RWPE2 (cell line): ENCODE measurements at regions not wholly inside any gene's neighbourhood (a gene's known extent, or its start where the extent isn't known, plus 50 kb on each side); places are given as distances from the start of the nearest gene placed in this dataset.
A peak's percentile ranks its signal among the peaks of the same experiment; 100 is the strongest.
"Not testable (repeated sequence)": the region's sequence is repeated elsewhere in the genome, so short reads cannot be mapped to it uniquely, and the experiment has no call there.

Source experiments
- ATAC-seq: fragments of 200-7000 bp; cut with Tn5 transposase; 3 replicates; pipeline ENCODE4 v1.9.1; 2021; ENCODE audit warnings: low read depth
- DNase-seq: peaks from one replicate; pipeline ENCODE4 v3.0.0-alpha.2; 2020; ENCODE audit warnings: low spot score
- H3K27ac ChIP-seq: fragments of 450-650 bp; 2 replicates; pipeline ENCODE4 v1.5.1; 2017; ENCODE audit warnings: mild to moderate bottlenecking; ENCODE audit not compliant: poor library complexity, severe bottlenecking
- H3K27me3 ChIP-seq: fragments of 250-450 bp; sonication (Bioruptor Pico); 2 replicates; pipeline ENCODE4 v1.5.1; 2021; ENCODE audit warnings: mild to moderate bottlenecking, moderate library complexity; ENCODE audit not compliant: insufficient read depth, poor library complexity, severe bottlenecking
- H3K36me3 ChIP-seq: fragments of 250-450 bp; sonication (Bioruptor Pico); 2 replicates; pipeline ENCODE4 v1.5.1; 2020; ENCODE audit warnings: low read depth, mild to moderate bottlenecking, moderate library complexity
- H3K4me1 ChIP-seq: fragments of 250-450 bp; sonication (Bioruptor Pico); 2 replicates; pipeline ENCODE4 v1.5.1; 2021; ENCODE audit warnings: mild to moderate bottlenecking, moderate library complexity; ENCODE audit not compliant: insufficient read depth, poor library complexity, severe bottlenecking
- H3K4me3 ChIP-seq: fragments of 250-450 bp; sonication (Bioruptor Pico); 2 replicates; pipeline ENCODE4 v1.5.1; 2021; ENCODE audit warnings: mild to moderate bottlenecking, moderate library complexity; ENCODE audit not compliant: severe bottlenecking
- H3K9me3 ChIP-seq: fragments of 250-450 bp; sonication (Bioruptor Pico); 2 replicates; pipeline ENCODE4 v1.5.1; 2021; ENCODE audit warnings: mild to moderate bottlenecking, moderate library complexity; ENCODE audit not compliant: severe bottlenecking

- H3K36me3 ChIP-seq, H3K9me3 ChIP-seq, ATAC-seq, H3K27ac ChIP-seq, H3K4me3 ChIP-seq, H3K4me1 ChIP-seq, DNase-seq, H3K27me3 ChIP-seq: not testable (repeated sequence)
Measured at GRCh38 chr21:10100873-10101272, 420.5 kb upstream of the TPTE start.

GRCh38 chr21:10119342-10119741 is 402.0 kb upstream of the TPTE start:
- H3K4me1 ChIP-seq, H3K27ac ChIP-seq, H3K9me3 ChIP-seq, H3K36me3 ChIP-seq, ATAC-seq, H3K4me3 ChIP-seq, H3K27me3 ChIP-seq, DNase-seq: not testable (repeated sequence)

- H3K4me3 ChIP-seq, H3K27ac ChIP-seq, H3K4me1 ChIP-seq, ATAC-seq, H3K27me3 ChIP-seq, H3K36me3 ChIP-seq, DNase-seq, H3K9me3 ChIP-seq: not testable (repeated sequence)
Measured at GRCh38 chr21:10119746-10120535, 401.4 kb upstream of the TPTE start.

- H3K4me3 ChIP-seq, H3K4me1 ChIP-seq, H3K27ac ChIP-seq, H3K27me3 ChIP-seq, H3K36me3 ChIP-seq, H3K9me3 ChIP-seq, DNase-seq, ATAC-seq: not testable (repeated sequence)
Measured at GRCh38 chr21:10120536-10120934, 400.8 kb upstream of the TPTE start.

- not testable (repeated sequence) for H3K36me3 ChIP-seq, H3K9me3 ChIP-seq, H3K27me3 ChIP-seq, DNase-seq, H3K4me3 ChIP-seq, H3K27ac ChIP-seq, H3K4me1 ChIP-seq, ATAC-seq
Measured at GRCh38 chr21:10120965-10121550, 400.3 kb upstream of the TPTE start.

GRCh38 chr21:10121816-10122455 is 399.4 kb upstream of the TPTE start:
- not testable (repeated sequence) for ATAC-seq, H3K4me3 ChIP-seq, H3K4me1 ChIP-seq, H3K36me3 ChIP-seq, H3K9me3 ChIP-seq, H3K27ac ChIP-seq, DNase-seq, H3K27me3 ChIP-seq

GRCh38 chr21:10122801-10123507 is 398.4 kb upstream of the TPTE start:
- not testable (repeated sequence) for H3K27ac ChIP-seq, H3K27me3 ChIP-seq, H3K36me3 ChIP-seq, H3K4me1 ChIP-seq, H3K9me3 ChIP-seq, H3K4me3 ChIP-seq, ATAC-seq
- DNase-seq = peak; percentile 34

GRCh38 chr21:10123508-10123885 is 397.9 kb upstream of the TPTE start:
- DNase-seq = peak; percentile 18
- H3K4me3 ChIP-seq = not testable (repeated sequence)

GRCh38 chr21:10125616-10126015 is 395.8 kb upstream of the TPTE start:
- not testable (repeated sequence) for H3K4me1 ChIP-seq, H3K4me3 ChIP-seq, H3K36me3 ChIP-seq, H3K27me3 ChIP-seq, H3K9me3 ChIP-seq, ATAC-seq, H3K27ac ChIP-seq
- DNase-seq = peak; percentile 3

More at GRCh38 chr21:10123508-10123885, 397.9 kb upstream of the TPTE start:
- not testable (repeated sequence) for ATAC-seq, H3K36me3 ChIP-seq, H3K9me3 ChIP-seq, H3K4me1 ChIP-seq, H3K27me3 ChIP-seq, H3K27ac ChIP-seq

GRCh38 chr21:10134119-10134518 is 387.3 kb upstream of the TPTE start:
- H3K4me1 ChIP-seq, H3K4me3 ChIP-seq, ATAC-seq, DNase-seq, H3K9me3 ChIP-seq, H3K27me3 ChIP-seq, H3K27ac ChIP-seq, H3K36me3 ChIP-seq: not testable (repeated sequence)

- not testable (repeated sequence) for H3K27ac ChIP-seq, H3K27me3 ChIP-seq, H3K4me3 ChIP-seq, H3K36me3 ChIP-seq, H3K9me3 ChIP-seq, DNase-seq, ATAC-seq, H3K4me1 ChIP-seq
Measured at GRCh38 chr21:10135879-10136278, 385.5 kb upstream of the TPTE start.
